ENCODE measurements at regions not wholly inside any gene's neighbourhood (a gene's known extent, or its start where the extent isn't known, plus 50 kb on each side); places are given as distances from the start of the nearest gene placed in this dataset.
A peak's percentile ranks its signal among the peaks of the same experiment; 100 is the strongest.

DNA sequence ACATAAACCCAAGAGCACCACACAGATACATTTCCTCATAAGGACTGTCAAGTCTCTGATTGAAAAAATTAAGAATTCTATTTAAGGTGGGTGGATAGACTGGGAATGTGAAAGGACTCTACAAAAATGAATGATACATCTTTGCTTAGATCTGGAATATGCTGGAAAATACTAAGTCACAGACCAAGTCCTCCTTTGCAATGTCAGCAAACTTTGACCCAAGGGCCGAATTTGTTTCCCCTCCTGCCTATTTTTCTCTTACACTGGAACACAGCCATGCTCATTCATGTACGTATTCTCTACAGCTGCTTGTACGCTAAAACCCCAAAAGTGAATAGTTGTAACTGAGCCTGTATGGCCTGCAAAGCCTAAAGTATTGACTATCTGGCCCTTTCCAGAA lies 180.7 kb downstream of the ADSS2 start:
- no peaks in the 10 kb centered on the region for H3K36me3 ChIP-seq
- H3K27ac ChIP-seq, result no peak overlapping the region
- DNase-seq, result no peak
- no peak overlapping the region for H3K4me3 ChIP-seq
- WGBS, 4 donors, result 94 to 97% (median 96%) methylated on average over 3 of the region's 3 CpGs
- peaks cover 0 to 16% (median 0%) of the 10 kb centered on the region in 12 donors for H3K4me1 ChIP-seq
- intact Hi-C loops (cut with DNase I), result loop anchor here (5.0 to 10.0 kb wide), 19 partner anchors 216 to 929 kb away; partner anchors contain the start of genes AKT3 (in 2 of the 10) and ZBTB18 (in 2 of the 10)
- no peaks in the 10 kb centered on the region for H3K27me3 ChIP-seq
- ATAC-seq, result no peak
- no peak for TF ChIP-seq POLR2A (IDR thresholded peaks at IDR 0.05)
- no peak for TF ChIP-seq CTCF (IDR thresholded peaks at IDR 0.05)
- peaks cover 0 to 13% (median 2%) of the 10 kb centered on the region in 12 donors for H3K9me3 ChIP-seq

GRCh38 chr1:244271691-244272308 lies 179.9 kb downstream of the ADSS2 start:
- TF ChIP-seq CTCF (IDR thresholded peaks at IDR 0.05), result no peak
- no peak for TF ChIP-seq POLR2A (IDR thresholded peaks at IDR 0.05)
- WGBS, 4 donors, result 89 to 93% (median 90%) methylated on average over 15 of the region's 15 CpGs
- no peak for ATAC-seq
- Histone ChIP-seq H3K36me3 (no peaks in the 10 kb centered on the region), H3K4me3 (no peak overlapping the region), H3K27me3 (no peaks in the 10 kb centered on the region), H3K9me3 (peaks cover 0 to 13% (median 2%) of the 10 kb centered on the region in 12 donors), H3K4me1 (peaks cover 0 to 16% (median 0%) of the 10 kb centered on the region in 12 donors), H3K27ac (no peak overlapping the region)
- intact Hi-C loops (cut with DNase I), result loop anchor here (2.0 to 10.0 kb wide), 25 partner anchors 217 to 929 kb away; partner anchors contain the start of genes AKT3 (in 2 of the 10) and ZBTB18 (in 2 of the 10)
- no peak for DNase-seq

- ATAC-seq, result peak; percentile 52 to 89 (median 85)
Measured at GRCh38 chr1:244272471-244273261, 179.0 kb downstream of the ADSS2 start.

More at GRCh38 chr1:244272471-244273261, 179.0 kb downstream of the ADSS2 start:
- Histone ChIP-seq H3K4me1 (peaks cover 0 to 16% (median 0%) of the 10 kb centered on the region in 12 donors), H3K27ac (peak overlapping the region in 3 of 12 donors; percentile 7 to 32 (median 16)), H3K4me3 (no peak overlapping the region), H3K27me3 (no peaks in the 10 kb centered on the region), H3K9me3 (peaks cover 0 to 13% (median 2%) of the 10 kb centered on the region in 12 donors), H3K36me3 (no peaks in the 10 kb centered on the region)
- TF ChIP-seq CTCF (IDR thresholded peaks at IDR 0.05), result peak; percentile 87 to 99 (median 93)
- TF ChIP-seq POLR2A (IDR thresholded peaks at IDR 0.05), result no peak
- peak in 4 of 5 donors; percentile 40 to 68 (median 56) for DNase-seq
- intact Hi-C loops (cut with DNase I), result loop anchor here (1.0 to 10.0 kb wide), 27 partner anchors 218 to 930 kb away; partner anchors contain the start of genes AKT3 (in 2 of the 10) and ZBTB18 (in 2 of the 10)
- 56 to 66% (median 63%) methylated on average over 9 of the region's 9 CpGs for WGBS, 4 donors
